ENCODE measurements at regions not wholly inside any gene's neighbourhood (a gene's known extent, or its start where the extent isn't known, plus 50 kb on each side); places are given as distances from the start of the nearest gene placed in this dataset.

DNA sequence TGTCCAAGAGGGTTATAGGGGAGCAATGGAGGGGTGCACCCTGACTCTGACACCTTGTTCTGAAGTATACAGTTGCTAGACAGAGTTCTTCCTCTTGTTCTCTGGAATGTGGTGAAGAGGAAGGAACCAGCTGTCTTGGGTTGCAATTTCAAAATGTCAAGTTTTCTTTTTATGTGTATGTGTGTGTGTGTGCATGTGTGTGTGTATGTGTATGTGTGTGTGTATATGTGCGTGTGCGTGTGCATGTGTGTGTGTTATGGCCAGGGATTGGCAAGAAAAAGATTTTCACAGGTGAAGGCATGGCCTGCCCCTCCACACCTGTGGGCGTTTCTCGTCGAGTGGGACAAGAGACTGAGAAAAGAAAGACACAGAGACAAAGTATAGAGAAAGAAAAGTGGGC lies 81.6 kb upstream of the ADGRA3 start:
- Histone ChIP-seq H4K5ac (ENCODE audit: insufficient read length, low read depth, low read length) (no peak overlapping the region), H3K56ac (replicated peaks; ENCODE audit: insufficient read length, low read depth, low read length) (no peak overlapping the region), H2BK12ac (ENCODE audit: low read depth, low read length) (no peak overlapping the region), H3K4me3 (ENCODE audit: extremely low read depth in 1 of 4, insufficient read depth in 2 of 4, low read depth in 3 of 4, low read length in 4 of 4) (no peak overlapping the region), H2BK20ac (ENCODE audit: low read length) (no peak overlapping the region), H2BK15ac (ENCODE audit: low read length) (no peak overlapping the region), H3K4me2 (ENCODE audit: insufficient read depth in 1 of 2, low read depth in 2 of 2, low read length in 2 of 2) (no peak overlapping the region), H2AK5ac (ENCODE audit: low read depth, low read length) (no peak overlapping the region), H2BK120ac (replicated peaks; ENCODE audit: low read depth, low read length) (no peak overlapping the region), H3K4me1 (replicated peaks in 1 of 4; ENCODE audit: control insufficient read depth in 3 of 4, insufficient read depth in 4 of 4, low read length in 3 of 4) (no peaks in the 10 kb centered on the region), H3K23me2 (ENCODE audit: low read depth, low read length) (no peaks in the 10 kb centered on the region), H3K23ac (ENCODE audit: insufficient read length) (no peak overlapping the region), H2BK5ac (ENCODE audit: low read depth, low read length) (no peak overlapping the region), H3K4ac (replicated peaks; ENCODE audit: insufficient read length, low read depth, low read length) (no peak overlapping the region), H3K18ac (ENCODE audit: extremely low read depth, low read length) (no peak overlapping the region), H3K14ac (ENCODE audit: insufficient read length) (no peak overlapping the region), H3K79me2 (ENCODE audit: control insufficient read depth in 1 of 2, insufficient read depth in 2 of 2, low read length in 2 of 2) (no peaks in the 10 kb centered on the region), H3K79me1 (ENCODE audit: low read depth, low read length) (no peaks in the 10 kb centered on the region), H3K36me3 (ENCODE audit: control insufficient read depth in 2 of 4, insufficient read depth in 4 of 4, low read length in 3 of 4) (no peaks in the 10 kb centered on the region), H4K8ac (ENCODE audit: extremely low read depth, insufficient read depth, low read length) (no peak overlapping the region), H3K27me3 (replicated peaks in 1 of 4; ENCODE audit: control insufficient read depth in 3 of 4, extremely low read depth in 1 of 4, insufficient read depth in 3 of 4, low read length in 3 of 4) (no peaks in the 10 kb centered on the region), H4K91ac (replicated peaks; ENCODE audit: insufficient read length, low read length) (no peak overlapping the region), H4K20me1 (replicated peaks in 1 of 2; ENCODE audit: control insufficient read depth in 1 of 2, insufficient read depth in 2 of 2, low read length in 2 of 2) (no peaks in the 10 kb centered on the region), H3K27ac (ENCODE audit: low read depth, low read length) (no peak overlapping the region), H3K9ac (replicated peaks in 1 of 4; ENCODE audit: extremely low read depth in 1 of 4, low read depth in 3 of 4, low read length in 3 of 4) (no peak overlapping the region), H2AFZ (ENCODE audit: low read length) (no peak overlapping the region), H3K9me3 (ENCODE audit: insufficient read depth in 2 of 2, low read depth in 1 of 2, low read length in 1 of 2) (no peaks in the 10 kb centered on the region)
- CTCF ChIA-PET (ENCODE audit: partially characterized antibody): no interaction called here
- TF ChIP-seq RBBP5 (IDR thresholded peaks at IDR 0.05; ENCODE audit: borderline replicate concordance, low read depth, low read length) (no peak), SP4 (IDR thresholded peaks at IDR 0.05; ENCODE audit: low read length) (no peak), CTCF (IDR thresholded peaks at IDR 0.05; ENCODE audit: control extremely low read depth in 1 of 3, insufficient read depth in 1 of 3, low read depth in 1 of 3, low read length in 3 of 3) (no peak), SAP30 (IDR thresholded peaks at IDR 0.05; ENCODE audit: insufficient read depth, insufficient replicate concordance, low read length) (no peak), TEAD4 (IDR thresholded peaks at IDR 0.05; ENCODE audit: low read depth, low read length) (no peak), EZH2 (IDR thresholded peaks at IDR 0.05; ENCODE audit: low read depth, low read length, severe bottlenecking) (no peak), GTF2F1 (IDR thresholded peaks at IDR 0.05; ENCODE audit: borderline replicate concordance, low read depth, low read length) (no peak), HDAC6 (IDR thresholded peaks at IDR 0.05; ENCODE audit: low read depth, low read length) (no peak)
- FAIRE-seq (no peak), DNase-seq (ENCODE audit: low read depth in 1 of 2, low spot score in 2 of 2) (no peak)
- POLR2A ChIA-PET (ENCODE audit: partially characterized antibody): no interaction called here
- 94% methylated on average over 5 of the region's 5 CpGs; no CpG with 5 or more reads in 1 of the 2 experiments for WGBS, 2 experiments (ENCODE audit: extremely low coverage in 1 of 2, insufficient coverage in 1 of 2, insufficient read length in 1 of 2, insufficient replicate concordance in 2 of 2, low coverage in 1 of 2, low lambda C conversion rate in 2 of 2, missing lambda C conversion rate in 1 of 2)

Measured in H1 (cell line).